MM.1S (cell line): ENCODE measurements at regions not wholly inside any gene's neighbourhood (a gene's known extent, or its start where the extent isn't known, plus 50 kb on each side); places are given as distances from the start of the nearest gene placed in this dataset.

Source experiments
- DNase-seq: peaks from one replicate; pipeline ENCODE4 v3.0.0-alpha.2; 2015
- H2AFZ ChIP-seq: fragments of 300-600 bp; sonication (generic); 2 replicates; pipeline ENCODE4 v1.6.0; 2016; ENCODE audit warnings: antibody characterized with exemption, low read length
- H3F3A ChIP-seq: fragments of 300-600 bp; sonication (generic); 2 replicates; pipeline ENCODE4 v1.6.1; 2016; ENCODE audit warnings: mild to moderate bottlenecking, antibody characterized with exemption, low read length, moderate library complexity, mixed read lengths; ENCODE audit not compliant: insufficient read depth
- H3K27ac ChIP-seq: fragments of 300-600 bp; sonication (generic); 2 replicates; pipeline ENCODE4 v1.5.1; 2016; ENCODE audit warnings: mild to moderate bottlenecking, low read length
- H3K27me3 ChIP-seq: fragments of 300-600 bp; sonication (generic); replicated peaks from 2 replicates; pipeline ENCODE4 v1.6.0; 2016; ENCODE audit warnings: low read length; ENCODE audit not compliant: insufficient read depth
- H3K36me3 ChIP-seq: fragments of 300-600 bp; sonication (generic); replicated peaks from 2 replicates; pipeline ENCODE4 v1.6.1; 2016; ENCODE audit warnings: mild to moderate bottlenecking, low read length, mixed read lengths; ENCODE audit not compliant: insufficient read depth
- H3K4me1 ChIP-seq: fragments of 300-600 bp; sonication (generic); 2 replicates; pipeline ENCODE4 v1.6.1; 2016; ENCODE audit warnings: low read length, mixed read lengths
- H3K4me2 ChIP-seq: fragments of 300-600 bp; sonication (generic); 2 replicates; pipeline ENCODE4 v1.6.0; 2016; ENCODE audit warnings: low read depth, low read length
- H3K4me3 ChIP-seq: fragments of 300-600 bp; sonication (generic); 2 replicates; pipeline ENCODE4 v1.5.1; 2016; ENCODE audit warnings: low read length, mixed read lengths
- H3K79me2 ChIP-seq: fragments of 300-600 bp; sonication (generic); 2 replicates; pipeline ENCODE4 v1.6.1; 2016; ENCODE audit warnings: mixed run types, low read length, mixed read lengths
- H3K9ac ChIP-seq: fragments of 300-600 bp; sonication (generic); 2 replicates; pipeline ENCODE4 v1.6.1; 2016; ENCODE audit warnings: low read length, mixed read lengths
- H3K9me2 ChIP-seq: fragments of 300-600 bp; sonication (generic); replicated peaks from 2 replicates; pipeline ENCODE4 v1.6.1; 2016; ENCODE audit warnings: mild to moderate bottlenecking, low read length, mixed read lengths; ENCODE audit not compliant: insufficient read depth
- H3K9me3 ChIP-seq: fragments of 300-600 bp; sonication (generic); replicated peaks from 2 replicates; pipeline ENCODE4 v1.6.1; 2016; ENCODE audit warnings: mild to moderate bottlenecking, low read length, mixed read lengths; ENCODE audit not compliant: insufficient read depth
- H4K20me1 ChIP-seq: fragments of 300-600 bp; sonication (generic); 2 replicates; pipeline ENCODE4 v1.6.1; 2016; ENCODE audit warnings: mild to moderate bottlenecking, low read length, moderate library complexity, mixed read lengths; ENCODE audit not compliant: insufficient read depth
- EZH2 ChIP-seq: fragments of 300-600 bp; sonication (generic); optimal IDR thresholded peaks from 2 replicates; pipeline ENCODE3; 2017; ENCODE audit warnings: low read depth, mild to moderate bottlenecking, antibody characterized with exemption, low read length, mixed read lengths
- EZH2phosphoT487 ChIP-seq: fragments of 300-600 bp; sonication (generic); IDR thresholded peaks from 2 replicates; pipeline ENCODE4 v1.6.1; 2018; ENCODE audit warnings: antibody characterized with exemption, low read length
- TF ChIP-seq, protein P1 (sequence below): fragments of 300-600 bp; sonication (generic); IDR thresholded peaks from 2 replicates; pipeline ENCODE4 v1.5.1; 2016; ENCODE audit warnings: antibody characterized with exemption, low read length, mixed read lengths

DNA sequence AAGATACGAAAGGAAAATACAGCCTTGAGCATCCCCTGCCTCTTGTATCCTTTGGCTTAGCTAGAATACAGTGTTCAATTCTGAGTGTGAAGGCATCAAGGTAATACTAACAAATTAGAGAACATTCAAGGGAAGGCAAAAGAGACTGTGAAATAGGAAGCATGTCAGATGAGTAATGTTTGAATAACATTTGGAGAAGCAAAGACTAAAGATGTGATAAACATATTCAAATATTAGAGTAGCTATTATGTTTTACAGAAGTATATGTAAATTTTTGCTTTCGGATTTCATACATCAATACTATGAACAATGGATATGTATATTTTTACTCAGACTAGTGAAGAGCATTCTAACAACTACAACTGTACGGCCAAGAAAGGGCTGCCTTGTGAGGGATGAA is 161.7 kb upstream of the FN1 start:
- Histone ChIP-seq H4K20me1 (no peaks in the 10 kb centered on the region), H3K4me3 (no peak overlapping the region), H3K9me2 (no peaks in the 10 kb centered on the region), H3K9me3 (no peaks in the 10 kb centered on the region), H3K4me1 (no peaks in the 10 kb centered on the region), H2AFZ (no peak overlapping the region), H3K27ac (no peak overlapping the region), H3K36me3 (no peaks in the 10 kb centered on the region), H3K79me2 (no peaks in the 10 kb centered on the region), H3F3A (no peaks in the 10 kb centered on the region), H3K27me3 (no peaks in the 10 kb centered on the region), H3K4me2 (no peak overlapping the region), H3K9ac (no peak overlapping the region)
- TF ChIP-seq EZH2phosphoT487 (no peak), EZH2 (no peak)
- TF ChIP-seq, protein P1, sequence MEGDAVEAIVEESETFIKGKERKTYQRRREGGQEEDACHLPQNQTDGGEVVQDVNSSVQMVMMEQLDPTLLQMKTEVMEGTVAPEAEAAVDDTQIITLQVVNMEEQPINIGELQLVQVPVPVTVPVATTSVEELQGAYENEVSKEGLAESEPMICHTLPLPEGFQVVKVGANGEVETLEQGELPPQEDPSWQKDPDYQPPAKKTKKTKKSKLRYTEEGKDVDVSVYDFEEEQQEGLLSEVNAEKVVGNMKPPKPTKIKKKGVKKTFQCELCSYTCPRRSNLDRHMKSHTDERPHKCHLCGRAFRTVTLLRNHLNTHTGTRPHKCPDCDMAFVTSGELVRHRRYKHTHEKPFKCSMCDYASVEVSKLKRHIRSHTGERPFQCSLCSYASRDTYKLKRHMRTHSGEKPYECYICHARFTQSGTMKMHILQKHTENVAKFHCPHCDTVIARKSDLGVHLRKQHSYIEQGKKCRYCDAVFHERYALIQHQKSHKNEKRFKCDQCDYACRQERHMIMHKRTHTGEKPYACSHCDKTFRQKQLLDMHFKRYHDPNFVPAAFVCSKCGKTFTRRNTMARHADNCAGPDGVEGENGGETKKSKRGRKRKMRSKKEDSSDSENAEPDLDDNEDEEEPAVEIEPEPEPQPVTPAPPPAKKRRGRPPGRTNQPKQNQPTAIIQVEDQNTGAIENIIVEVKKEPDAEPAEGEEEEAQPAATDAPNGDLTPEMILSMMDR = no peak
- no peak for DNase-seq

DNA sequence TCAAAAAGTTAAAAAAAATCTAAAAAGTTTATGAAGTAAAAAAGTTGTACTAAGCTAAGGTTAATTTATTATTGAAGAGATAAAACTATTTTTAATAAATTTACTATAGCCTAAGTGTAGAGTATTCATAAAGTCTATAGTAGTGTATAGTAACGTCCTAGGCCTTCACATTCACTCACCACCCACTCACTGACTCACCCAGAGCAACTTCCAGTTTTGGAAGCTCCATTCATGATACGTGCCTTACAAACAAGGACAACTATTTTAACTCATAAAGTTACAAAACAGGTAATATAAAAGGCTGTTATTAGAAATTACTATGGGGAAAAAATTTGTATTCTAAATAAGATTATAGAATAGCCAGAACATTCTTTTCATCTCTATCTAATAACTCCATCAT is 158.9 kb upstream of the FN1 start:
- Histone ChIP-seq H3K79me2 (no peaks in the 10 kb centered on the region), H3K9me2 (no peaks in the 10 kb centered on the region), H3K9me3 (no peaks in the 10 kb centered on the region), H3K4me1 (no peaks in the 10 kb centered on the region), H3K9ac (no peak overlapping the region), H2AFZ (no peak overlapping the region), H3K27ac (no peak overlapping the region), H3K27me3 (no peaks in the 10 kb centered on the region), H4K20me1 (no peaks in the 10 kb centered on the region), H3K4me3 (no peak overlapping the region), H3F3A (no peaks in the 10 kb centered on the region), H3K4me2 (no peak overlapping the region), H3K36me3 (no peaks in the 10 kb centered on the region)
- TF ChIP-seq EZH2 (no peak), EZH2phosphoT487 (no peak)
- TF ChIP-seq, protein P1 = no peak
- no peak for DNase-seq

DNA sequence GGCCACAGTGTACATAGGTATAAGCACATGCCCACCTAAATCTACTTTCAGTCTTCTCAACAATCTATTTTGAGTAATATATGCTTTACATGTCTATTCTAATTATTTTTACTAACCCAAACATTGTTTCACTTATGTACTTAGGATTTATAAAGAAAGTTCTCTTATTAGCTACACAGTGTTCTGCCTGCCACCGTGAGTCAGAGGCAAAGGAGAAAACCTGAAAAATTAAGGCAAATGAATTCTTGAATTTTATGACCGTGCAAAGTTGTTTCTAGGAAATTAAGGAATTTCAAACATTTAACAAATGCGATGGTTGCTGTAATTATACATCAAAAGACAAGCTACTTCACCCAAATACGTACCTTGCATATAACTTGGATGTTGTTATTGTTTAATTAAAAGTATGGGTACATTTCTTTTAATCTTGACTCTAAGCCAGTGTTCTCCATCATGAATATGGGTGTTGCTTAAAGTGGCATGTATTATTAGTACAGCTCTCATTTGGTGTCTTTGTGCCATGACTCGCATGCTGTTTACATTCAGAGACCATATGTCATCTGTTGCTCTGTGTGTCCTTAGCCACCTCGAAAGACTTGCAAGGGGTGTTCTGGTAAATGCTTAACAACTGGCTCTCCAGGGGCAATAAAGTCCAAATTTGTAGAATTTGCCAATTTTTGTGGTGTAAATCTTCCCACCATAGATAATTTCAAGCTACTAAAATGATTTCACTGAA is 154.3 kb upstream of the FN1 start:
- Histone ChIP-seq H3K9me2 (no peaks in the 10 kb centered on the region), H4K20me1 (no peaks in the 10 kb centered on the region), H3K27ac (no peak overlapping the region), H3F3A (no peaks in the 10 kb centered on the region), H3K36me3 (no peaks in the 10 kb centered on the region), H3K79me2 (no peaks in the 10 kb centered on the region), H3K9me3 (no peaks in the 10 kb centered on the region), H3K4me1 (no peaks in the 10 kb centered on the region), H2AFZ (no peak overlapping the region), H3K4me2 (no peak overlapping the region), H3K9ac (no peak overlapping the region), H3K27me3 (no peaks in the 10 kb centered on the region), H3K4me3 (no peak overlapping the region)
- DNase-seq = no peak
- TF ChIP-seq EZH2 (no peak), EZH2phosphoT487 (no peak)
- TF ChIP-seq, protein P1 = no peak
